ENCODE measurements at regions not wholly inside any gene's neighbourhood (a gene's known extent, or its start where the extent isn't known, plus 50 kb on each side); places are given as distances from the start of the nearest gene placed in this dataset.

GRCh38 chr12:94745562-94745961 is 95.2 kb upstream of the TMCC3 start:
- no peak for DNase-seq

DNA sequence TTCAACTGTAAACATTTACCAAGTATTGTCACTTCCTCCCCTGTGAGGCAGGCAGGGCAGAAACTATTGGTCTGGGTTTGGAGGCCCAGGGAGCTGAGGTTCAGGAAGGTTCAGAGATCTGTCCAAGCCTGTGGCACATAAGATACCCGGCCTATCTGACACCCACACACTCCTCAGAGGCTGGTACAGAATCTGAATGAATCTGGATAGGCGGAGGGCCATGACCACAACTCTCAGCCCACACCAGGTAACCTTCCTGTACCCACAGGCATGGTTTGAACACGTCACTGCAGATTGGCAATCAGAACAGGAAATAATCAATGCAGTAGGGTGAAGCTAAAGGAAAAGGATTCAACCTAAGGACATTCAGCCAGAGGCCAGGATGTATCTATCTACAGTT is 92.8 kb upstream of the TMCC3 start:
- DNase-seq = no peak

- no peak for DNase-seq
Observed at GRCh38 chr12:94740601-94741362, 90.4 kb upstream of the TMCC3 start.

- DNase-seq = no peak
Observed at GRCh38 chr12:94736820-94737219, 86.5 kb upstream of the TMCC3 start.

DNA sequence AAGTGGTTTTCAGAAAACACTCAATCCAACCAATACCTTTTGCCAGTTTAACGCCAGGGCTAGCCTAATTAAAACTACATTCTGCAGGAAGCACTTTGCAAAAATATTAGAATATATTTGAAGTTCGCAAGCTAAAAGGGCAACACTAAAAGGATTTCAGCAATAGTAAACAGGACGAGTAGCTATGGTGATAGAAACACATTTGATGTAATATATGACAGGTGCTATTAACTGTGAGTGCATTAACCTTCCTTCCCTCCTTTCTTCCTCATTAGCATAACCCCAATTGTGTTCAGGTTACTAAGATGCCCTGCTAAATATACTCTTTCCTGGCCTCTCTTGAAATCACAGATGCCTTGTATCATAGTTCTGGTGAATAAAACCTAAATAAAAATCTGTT is 85.6 kb upstream of the TMCC3 start:
- no peak for DNase-seq

- DNase-seq = no peak
Observed at GRCh38 chr12:94733727-94734126, 83.4 kb upstream of the TMCC3 start.

- DNase-seq = no peak
Observed at GRCh38 chr12:94732367-94732990, 82.1 kb upstream of the TMCC3 start.

DNA sequence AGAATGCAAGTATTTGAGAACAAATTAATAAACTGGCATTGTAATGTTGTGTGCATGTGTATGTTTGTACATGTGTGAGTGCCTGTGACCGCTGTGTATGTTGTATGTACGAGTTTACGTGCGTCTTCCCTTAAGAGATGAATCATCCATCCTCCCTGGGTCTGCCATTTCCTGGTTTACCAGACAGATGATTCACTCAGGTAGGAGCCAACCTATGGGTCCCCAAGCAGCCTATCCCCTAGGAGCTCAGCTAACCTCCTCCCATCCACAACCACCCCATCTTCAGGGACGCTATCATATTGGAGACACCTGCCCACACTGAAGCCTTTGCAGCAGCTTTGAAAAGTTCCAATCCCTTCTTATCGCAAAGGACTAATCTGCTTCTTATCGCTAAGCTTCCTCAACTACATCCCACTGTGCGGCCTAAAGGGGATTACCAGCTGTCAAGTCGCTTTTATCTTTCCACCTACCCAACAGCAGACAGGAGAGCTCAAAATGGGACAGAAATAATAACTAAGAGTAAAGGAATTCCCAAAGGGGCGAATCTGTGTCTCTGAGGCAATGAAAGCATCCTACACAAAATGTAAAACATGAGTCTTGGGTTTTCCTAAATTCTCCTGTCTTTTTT is 81.5 kb upstream of the TMCC3 start:
- DNase-seq = no peak

- no peak for DNase-seq
Observed at GRCh38 chr12:94730847-94731246, 80.5 kb upstream of the TMCC3 start.

- no peak for DNase-seq
Observed at GRCh38 chr12:94726236-94726835, 76.0 kb upstream of the TMCC3 start.

DNA sequence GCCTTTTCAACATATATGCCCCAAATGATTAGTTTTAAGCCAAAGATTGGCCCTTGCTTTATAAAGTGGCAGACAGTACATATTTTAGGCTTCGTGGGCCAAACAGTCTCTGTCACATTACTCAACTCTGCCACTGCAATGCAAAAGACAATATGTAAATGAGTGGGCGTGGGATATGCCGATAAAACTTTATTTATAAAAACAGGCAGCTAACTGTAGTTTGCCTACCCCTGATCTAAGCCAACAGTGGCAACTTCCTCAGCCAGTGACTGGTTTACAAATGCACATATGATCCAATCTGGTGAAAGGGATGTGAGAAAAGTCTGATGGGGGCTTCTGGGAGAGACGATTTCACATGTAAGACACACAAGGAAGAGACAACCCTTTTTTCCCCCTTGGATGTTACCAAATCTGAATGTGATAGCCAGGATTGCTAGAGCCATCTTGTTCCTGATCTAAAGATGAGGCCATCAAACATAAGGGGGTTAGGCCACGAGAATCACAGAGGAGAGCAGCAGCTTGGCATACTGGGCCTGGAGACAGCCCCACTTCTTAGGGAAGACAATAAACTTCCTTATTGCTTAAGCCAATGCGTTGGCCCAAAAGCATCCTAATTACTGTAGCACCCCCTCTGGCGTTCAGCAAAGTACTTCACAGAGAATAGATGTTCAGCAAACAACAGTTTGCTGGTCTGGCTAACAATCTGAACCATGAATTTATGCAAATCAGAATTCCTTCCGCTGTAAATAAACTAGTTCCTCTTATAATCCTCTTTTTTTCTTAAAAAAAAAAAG is 75.2 kb upstream of the TMCC3 start:
- DNase-seq = peak; percentile 13 to 18

DNA sequence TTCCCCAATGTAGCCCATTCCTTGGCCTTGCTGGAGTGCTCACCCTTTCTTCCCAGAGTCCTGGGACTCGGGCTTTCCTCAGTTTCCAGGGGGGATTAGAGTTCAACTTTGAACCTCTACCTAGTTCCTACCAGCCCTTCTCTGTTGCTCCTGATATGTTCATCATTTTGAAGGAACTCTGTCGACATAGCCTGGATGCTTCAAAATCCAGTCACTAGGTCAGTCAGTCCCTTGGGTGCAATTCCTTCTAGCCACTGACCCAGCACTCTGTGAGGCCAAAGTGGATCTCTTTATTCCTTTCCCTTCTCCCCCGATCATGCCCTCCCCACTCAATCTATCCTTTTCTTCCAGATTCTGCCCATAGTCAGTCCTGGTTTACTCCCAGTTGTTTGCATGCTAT is 72.3 kb upstream of the TMCC3 start:
- no peak for DNase-seq

DNA sequence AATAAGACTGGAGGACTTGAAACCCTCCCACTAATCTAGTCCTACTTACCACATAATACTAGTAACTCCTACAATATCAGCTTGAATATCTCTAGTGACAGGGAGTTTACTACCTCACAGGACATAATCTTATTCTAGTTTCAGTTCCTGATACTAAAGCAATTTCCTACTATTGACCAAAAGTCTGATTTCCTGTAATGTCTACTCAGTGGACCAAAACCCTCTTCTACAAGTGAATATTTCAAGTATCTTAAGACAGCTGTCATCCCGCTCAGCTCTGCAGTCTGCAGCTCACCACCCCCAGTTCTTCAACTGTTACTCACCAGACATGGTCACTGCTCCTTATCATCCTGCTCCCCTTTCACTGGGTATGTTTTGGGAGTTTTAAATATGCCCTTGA is 70.8 kb upstream of the TMCC3 start:
- no peak for DNase-seq

GRCh38 chr12:94718114-94718513 is 67.8 kb upstream of the TMCC3 start:
- DNase-seq = no peak

- no peak for DNase-seq
Observed at GRCh38 chr12:94717656-94718055, 67.3 kb upstream of the TMCC3 start.

DNA sequence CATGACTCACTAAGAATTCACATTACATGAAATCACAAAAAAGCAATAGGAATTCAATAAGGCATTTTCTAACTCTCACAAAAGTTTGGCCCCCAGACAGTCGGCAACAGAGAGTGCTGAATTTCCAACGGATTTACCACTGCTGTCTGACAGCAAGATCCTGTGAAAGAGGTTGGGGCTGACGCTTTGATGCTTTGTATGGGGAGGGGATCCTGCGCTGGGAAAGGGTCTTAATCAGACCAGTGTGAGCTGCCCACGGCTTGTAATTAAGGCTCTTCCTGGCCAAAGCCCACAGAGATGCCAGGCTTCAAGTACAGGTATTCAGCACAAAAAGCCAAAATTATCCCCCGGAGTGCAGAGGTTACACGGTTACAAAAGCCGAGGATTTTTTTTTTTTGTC is 66.8 kb upstream of the TMCC3 start:
- no peak for DNase-seq

- no peak for DNase-seq
Observed at GRCh38 chr12:94716339-94716738, 66.0 kb upstream of the TMCC3 start.

DNA sequence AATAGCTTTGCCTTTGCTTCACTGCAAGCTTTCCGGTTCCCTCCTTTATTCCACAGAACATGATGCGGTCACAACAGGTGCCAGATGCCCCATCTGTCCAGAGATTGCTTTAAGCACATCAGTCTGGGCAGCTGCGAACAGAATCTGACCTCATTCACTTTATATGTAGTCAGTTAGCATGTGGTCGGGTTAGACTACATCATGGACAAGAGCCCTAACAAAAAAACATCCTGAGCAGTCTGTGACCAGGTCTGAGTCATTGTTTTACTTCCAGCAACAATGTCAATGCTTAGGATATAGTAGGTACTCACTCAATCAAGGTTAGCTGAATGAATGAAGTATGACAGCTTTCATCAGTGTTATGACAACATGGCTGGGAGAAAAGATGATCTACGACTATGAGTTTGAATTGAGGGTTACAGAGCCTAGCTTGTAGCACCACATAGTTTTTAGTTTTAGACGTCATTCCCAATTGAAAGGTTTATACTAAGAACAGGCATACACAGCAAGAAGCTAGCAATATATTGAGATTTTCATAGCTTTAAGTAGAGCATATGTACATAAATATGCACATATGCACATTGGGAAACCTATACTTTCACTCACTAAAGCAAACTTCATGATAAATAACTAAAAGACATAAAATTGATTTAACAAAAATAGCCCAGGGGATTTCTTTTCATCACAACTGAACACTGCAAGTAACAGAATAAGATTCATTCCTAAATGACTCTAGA is 64.2 kb upstream of the TMCC3 start:
- no peak for DNase-seq

GRCh38 chr12:94712815-94713515 is 62.6 kb upstream of the TMCC3 start:
- no peak for DNase-seq

- peak; percentile 30 to 38 for DNase-seq
Observed at GRCh38 chr12:94710933-94711332, 60.6 kb upstream of the TMCC3 start.

GRCh38 chr12:94707892-94708291 is 57.5 kb upstream of the TMCC3 start:
- no peak for DNase-seq

GRCh38 chr12:94707036-94707435 is 56.7 kb upstream of the TMCC3 start:
- DNase-seq = no peak

Measured in CD4-positive, alpha-beta T cell treated with Interleukin-4 for 1 hour (primary cell).